GM12892 (cell line): ENCODE measurements at regions not wholly inside any gene's neighbourhood (a gene's known extent, or its start where the extent isn't known, plus 50 kb on each side); places are given as distances from the start of the nearest gene placed in this dataset.

Experiments used
- POLR2A ChIP-seq: IDR thresholded peaks from 2 replicates; pipeline ENCODE4 v1.6.1; 2011; ENCODE audit warnings: low read depth, low read length, control low read depth
- POLR2AphosphoS5 ChIP-seq: IDR thresholded peaks from 2 replicates; pipeline ENCODE4 v1.6.1; 2011; ENCODE audit warnings: low read depth, low read length, control low read depth
- TAF1 ChIP-seq: IDR thresholded peaks from 2 replicates; pipeline ENCODE4 v1.6.1; 2011; ENCODE audit warnings: low read depth, mild to moderate bottlenecking, control low read depth, low read length, borderline replicate concordance

- TF ChIP-seq POLR2A (no peak), TAF1 (no peak), POLR2AphosphoS5 (no peak)
Measured at GRCh38 chr2:65638443-65638842, 206.0 kb upstream of the SPRED2 start.
